ENCODE measurements at regions not wholly inside any gene's neighbourhood (a gene's known extent, or its start where the extent isn't known, plus 50 kb on each side); places are given as distances from the start of the nearest gene placed in this dataset.

DNA sequence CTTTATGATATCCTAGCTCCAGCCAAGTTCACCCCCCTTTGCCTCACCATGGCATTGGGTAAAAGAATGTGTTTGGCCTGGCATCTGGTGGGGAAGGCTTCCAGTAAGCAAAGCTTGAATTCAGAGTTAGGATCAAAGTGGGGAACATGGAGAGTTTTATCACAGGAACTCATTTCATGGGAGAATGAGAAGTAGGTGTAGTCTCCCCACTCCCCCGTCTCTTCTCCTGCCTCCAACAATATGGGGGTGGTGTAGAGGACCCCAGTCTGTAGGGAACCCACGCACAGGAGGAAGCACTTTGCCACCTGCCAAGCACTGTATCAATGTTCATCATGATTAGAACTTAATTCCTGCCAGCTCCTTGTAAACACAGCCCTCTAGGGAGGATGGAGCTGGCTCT, 200.5 kb downstream of the UACA start:
- H3K9me3 ChIP-seq, result no peaks in the 10 kb centered on the region
- H3K27ac ChIP-seq, result no peak overlapping the region
- H3K36me3 ChIP-seq, result no peaks in the 10 kb centered on the region
- H3K4me3 ChIP-seq, result no peak overlapping the region
- DNase-seq, result no peak
- no peaks in the 10 kb centered on the region for H3K4me1 ChIP-seq
- no peaks in the 10 kb centered on the region for H3K27me3 ChIP-seq
- intact Hi-C loops (cut with DNase I; ENCODE audit: low total_unique reads), result no loop called here
- no peak for TF ChIP-seq POLR2A (IDR thresholded peaks at IDR 0.05)
- TF ChIP-seq, protein P1, sequence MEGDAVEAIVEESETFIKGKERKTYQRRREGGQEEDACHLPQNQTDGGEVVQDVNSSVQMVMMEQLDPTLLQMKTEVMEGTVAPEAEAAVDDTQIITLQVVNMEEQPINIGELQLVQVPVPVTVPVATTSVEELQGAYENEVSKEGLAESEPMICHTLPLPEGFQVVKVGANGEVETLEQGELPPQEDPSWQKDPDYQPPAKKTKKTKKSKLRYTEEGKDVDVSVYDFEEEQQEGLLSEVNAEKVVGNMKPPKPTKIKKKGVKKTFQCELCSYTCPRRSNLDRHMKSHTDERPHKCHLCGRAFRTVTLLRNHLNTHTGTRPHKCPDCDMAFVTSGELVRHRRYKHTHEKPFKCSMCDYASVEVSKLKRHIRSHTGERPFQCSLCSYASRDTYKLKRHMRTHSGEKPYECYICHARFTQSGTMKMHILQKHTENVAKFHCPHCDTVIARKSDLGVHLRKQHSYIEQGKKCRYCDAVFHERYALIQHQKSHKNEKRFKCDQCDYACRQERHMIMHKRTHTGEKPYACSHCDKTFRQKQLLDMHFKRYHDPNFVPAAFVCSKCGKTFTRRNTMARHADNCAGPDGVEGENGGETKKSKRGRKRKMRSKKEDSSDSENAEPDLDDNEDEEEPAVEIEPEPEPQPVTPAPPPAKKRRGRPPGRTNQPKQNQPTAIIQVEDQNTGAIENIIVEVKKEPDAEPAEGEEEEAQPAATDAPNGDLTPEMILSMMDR (IDR thresholded peaks at IDR 0.05), result no peak

DNA sequence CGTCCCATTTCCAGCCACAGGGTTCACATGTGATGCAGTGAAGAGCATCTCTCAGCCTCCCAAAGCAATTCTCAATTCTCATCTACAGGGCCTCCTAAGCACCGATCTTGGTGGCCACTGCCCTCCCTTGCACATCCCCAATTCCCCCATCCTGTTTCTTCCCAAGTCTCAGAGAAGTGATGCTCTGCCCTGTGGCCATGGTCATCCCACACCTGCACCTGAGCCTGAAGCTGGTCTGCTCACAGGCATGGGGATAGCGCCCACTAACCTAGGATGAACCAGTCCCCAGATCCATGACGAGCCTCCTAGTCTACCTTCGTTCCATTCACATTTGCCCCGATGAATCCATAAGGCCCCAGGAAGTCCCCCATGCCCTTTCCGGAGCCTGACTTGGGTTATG, 201.5 kb downstream of the UACA start:
- H3K9me3 ChIP-seq, result no peaks in the 10 kb centered on the region
- intact Hi-C loops (cut with DNase I; ENCODE audit: low total_unique reads), result no loop called here
- no peak for TF ChIP-seq POLR2A (IDR thresholded peaks at IDR 0.05)
- TF ChIP-seq, protein P1 (IDR thresholded peaks at IDR 0.05), result no peak
- H3K4me1 ChIP-seq, result no peaks in the 10 kb centered on the region
- H3K27me3 ChIP-seq, result no peaks in the 10 kb centered on the region
- no peak overlapping the region for H3K27ac ChIP-seq
- no peak for DNase-seq
- no peak overlapping the region for H3K4me3 ChIP-seq
- no peaks in the 10 kb centered on the region for H3K36me3 ChIP-seq

DNA sequence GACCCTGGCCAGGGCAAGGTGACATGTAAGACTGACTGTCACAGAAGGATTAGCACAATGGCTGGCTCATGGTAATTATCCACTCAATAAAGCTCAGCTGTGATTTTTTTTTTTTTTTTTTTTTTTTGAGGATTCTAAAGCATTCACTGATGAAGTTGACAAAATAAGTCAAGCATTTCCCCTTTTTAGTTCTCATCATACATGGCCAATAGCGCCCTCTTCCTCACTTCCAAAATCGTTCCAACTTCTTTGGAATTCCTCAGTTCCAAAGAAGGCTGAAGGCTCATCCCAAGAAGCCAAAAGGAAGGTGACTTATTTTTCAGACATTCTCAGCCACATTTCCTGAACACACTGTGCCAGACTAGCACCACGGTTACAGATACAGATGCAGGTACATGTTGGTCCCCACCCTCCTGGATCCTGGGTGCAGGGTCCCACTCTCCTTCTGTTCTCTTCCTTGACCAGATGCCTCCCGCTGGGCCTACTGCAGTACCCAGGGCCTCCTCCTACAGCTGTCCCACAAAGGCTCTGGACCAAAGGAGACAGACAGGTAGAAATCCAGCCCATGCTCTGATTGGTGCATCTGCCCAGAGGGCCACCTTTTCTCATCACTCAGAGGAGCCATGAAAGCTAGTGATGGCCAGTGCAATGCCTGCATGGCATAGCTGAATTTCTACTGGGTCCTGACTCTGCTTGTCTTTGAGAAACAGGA, 202.6 kb downstream of the UACA start:
- H3K27me3 ChIP-seq, result no peaks in the 10 kb centered on the region
- no peaks in the 10 kb centered on the region for H3K4me1 ChIP-seq
- no peaks in the 10 kb centered on the region for H3K9me3 ChIP-seq
- H3K4me3 ChIP-seq, result no peak overlapping the region
- intact Hi-C loops (cut with DNase I; ENCODE audit: low total_unique reads), result no loop called here
- no peak overlapping the region for H3K27ac ChIP-seq
- no peak for DNase-seq
- no peaks in the 10 kb centered on the region for H3K36me3 ChIP-seq
- TF ChIP-seq, protein P1 (IDR thresholded peaks at IDR 0.05), result no peak
- TF ChIP-seq POLR2A (IDR thresholded peaks at IDR 0.05), result no peak

DNA sequence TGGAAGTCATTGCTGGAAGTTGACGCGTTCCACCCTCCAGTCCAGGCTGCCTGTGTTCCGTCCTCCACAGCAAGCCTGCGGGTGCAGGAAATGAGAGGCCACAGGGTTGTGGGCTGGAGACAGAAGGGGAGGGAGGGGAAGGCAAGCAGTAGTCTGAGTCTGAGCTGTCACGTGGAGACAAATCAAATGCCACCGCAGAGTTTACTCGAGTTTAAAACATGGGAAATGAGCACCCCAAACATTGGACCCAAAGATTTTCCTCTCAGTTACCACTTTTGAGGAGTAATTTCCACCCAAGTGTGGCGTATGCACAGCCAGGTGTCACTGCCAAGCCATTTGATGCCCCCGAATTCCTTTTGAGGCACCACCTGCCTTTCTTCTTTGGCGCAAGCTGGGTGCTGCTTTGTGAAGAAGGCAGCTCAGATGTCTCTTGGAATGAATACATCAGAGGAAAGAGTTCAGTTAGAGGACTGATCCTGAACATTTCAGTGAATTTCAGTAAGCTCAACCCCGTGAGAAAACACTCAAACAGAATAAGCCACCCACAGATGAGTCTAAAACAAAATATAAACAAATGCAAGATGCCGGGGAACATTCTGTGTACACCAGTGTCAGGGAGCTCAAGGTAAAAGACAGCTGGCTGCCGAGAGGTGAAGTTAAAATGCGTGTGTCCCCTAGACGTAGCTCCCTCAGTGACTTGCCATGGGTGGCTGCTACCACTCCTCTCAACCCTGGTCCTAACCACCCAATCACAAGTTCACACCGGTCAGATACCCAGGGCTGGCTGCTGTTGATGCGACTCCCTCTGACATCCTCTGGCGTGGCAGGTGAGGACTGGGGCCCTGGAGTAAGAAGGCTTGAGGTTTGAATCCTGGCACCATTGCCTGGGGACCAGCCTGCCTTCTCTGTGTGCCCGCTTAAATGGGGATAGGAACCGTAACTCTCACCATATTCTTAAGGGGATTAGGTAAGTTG, 203.8 kb downstream of the UACA start:
- Histone ChIP-seq H3K4me3 (no peak overlapping the region), H3K4me1 (no peaks in the 10 kb centered on the region)
- no peak for DNase-seq

More for the DNA sequence above, 203.8 kb downstream of the UACA start:
- intact Hi-C loops (cut with DNase I; ENCODE audit: low total_unique reads), result no loop called here
- Histone ChIP-seq H3K27me3 (no peaks in the 10 kb centered on the region), H3K27ac (no peak overlapping the region), H3K36me3 (no peaks in the 10 kb centered on the region), H3K9me3 (no peaks in the 10 kb centered on the region)
- TF ChIP-seq, protein P1 (IDR thresholded peaks at IDR 0.05), result no peak
- no peak for TF ChIP-seq POLR2A (IDR thresholded peaks at IDR 0.05)
